Tibial artery (tissue), 4 donors: ENCODE measurements at regions not wholly inside any gene's neighbourhood (a gene's known extent, or its start where the extent isn't known, plus 50 kb on each side); places are given as distances from the start of the nearest gene placed in this dataset.

Experiments used
- DNase-seq, 2 donors: peaks; one replicate each; pipeline ENCODE4 v3.0.0-alpha.2; 2019
- H3K27ac ChIP-seq, 2 donors: fragments of 200-600 bp; sonication (generic) in 1 of 2; 1 replicate in 1 of 2; 2 replicates in 1 of 2; pipeline ENCODE4 v1.5.1; 2018 to 2019; ENCODE audit warnings: mild to moderate bottlenecking in 1 of 2
- H3K27me3 ChIP-seq, 2 donors: fragments of 200-600 bp; sonication (generic) in 1 of 2; one replicate each; pipeline versions ENCODE4 v1.5.1 to v1.6.0; 2016 to 2019
- H3K36me3 ChIP-seq, 3 donors: fragments of 200-600 bp; sonication (generic) in 2 of 3; one replicate each; pipeline ENCODE4 v1.5.1; 2016 to 2019; ENCODE audit warnings: mild to moderate bottlenecking in 2 of 3
- H3K4me1 ChIP-seq, 4 donors: fragments of 200-600 bp; sonication (generic) in 2 of 4; 1 replicate in 3 of 4; 2 replicates in 1 of 4; pipeline ENCODE4 v1.5.1; 2016 to 2019
- H3K4me3 ChIP-seq, 2 donors: fragments of 200-600 bp; sonication (generic) in 1 of 2; 1 replicate in 1 of 2; 2 replicates in 1 of 2; pipeline ENCODE4 v1.5.1; 2018 to 2019; ENCODE audit warnings: mild to moderate bottlenecking in 2 of 2
- H3K9me3 ChIP-seq, 3 donors: fragments of 200-600 bp; sonication (generic) in 1 of 3; one replicate each; pipeline ENCODE4 v1.5.1; 2016 to 2019
- CTCF ChIP-seq, 2 experiments: fragments of 200-600 bp in 1 of 2; fragments of 450-650 bp in 1 of 2; IDR thresholded peaks; one replicate each; pipeline ENCODE4 v1.5.1; 2017 to 2019; ENCODE audit warnings: antibody characterized with exemption in 2 of 2, mild to moderate bottlenecking in 1 of 2, moderate library complexity in 1 of 2
- intact Hi-C: fragments of 100-400 bp; cut with DNase I; formaldehyde crosslinking; loops from one replicate; pipeline ENCODE4 v1.15.0; 2023; ENCODE audit warnings: low total_unique reads

DNA sequence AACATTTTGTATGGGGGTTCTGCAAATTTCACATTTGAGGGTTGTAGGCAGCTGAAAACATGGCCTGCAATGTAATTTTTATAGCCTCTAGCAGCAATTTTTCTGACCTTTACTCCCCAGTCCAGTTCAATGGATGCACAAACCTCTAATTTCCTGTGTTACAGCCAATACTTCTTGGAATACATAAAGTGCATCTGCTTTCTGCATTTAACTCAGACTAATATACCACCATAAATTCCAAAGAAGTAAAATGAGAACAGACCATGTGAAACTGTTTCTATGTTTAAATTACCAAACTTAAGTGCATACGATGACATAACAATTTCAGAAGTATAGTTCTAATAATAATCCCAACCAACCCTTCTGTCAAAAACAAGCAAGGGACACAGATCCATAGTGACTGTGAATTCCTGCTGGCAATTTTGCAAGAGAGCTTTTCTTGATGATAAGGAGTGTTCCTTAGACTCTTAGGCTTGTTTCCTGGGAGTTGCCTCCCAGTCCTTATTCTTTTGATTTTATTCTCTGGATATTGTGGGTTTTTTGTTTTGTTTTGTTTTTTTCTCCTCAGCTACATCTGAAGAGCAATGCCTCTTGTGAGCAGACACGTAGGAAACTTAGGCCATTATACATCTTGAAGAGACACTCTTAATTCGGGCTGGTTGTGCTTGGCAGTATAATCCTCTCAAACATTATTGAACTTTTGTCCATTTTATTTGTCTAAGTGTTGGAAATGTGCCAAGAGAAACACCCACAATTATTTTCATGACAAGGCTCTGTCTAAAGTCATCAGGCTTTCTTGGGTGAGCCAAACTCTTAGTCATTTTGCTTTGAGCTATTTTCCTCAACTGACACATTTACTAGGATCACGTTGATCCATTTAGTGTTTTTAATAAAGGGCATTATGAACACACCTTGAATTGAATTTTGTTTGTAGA is 51.3 kb upstream of the RERGL start:
- no peak for TF ChIP-seq CTCF (IDR thresholded peaks at IDR 0.05)
- Histone ChIP-seq H3K27ac (peak overlapping the region in 1 of 2 donors; percentile 7), H3K4me1 (peaks cover 0 to 13% (median 9%) of the 10 kb centered on the region in 4 donors), H3K27me3 (no peaks in the 10 kb centered on the region), H3K4me3 (no peak overlapping the region), H3K36me3 (no peaks in the 10 kb centered on the region), H3K9me3 (no peaks in the 10 kb centered on the region)
- DNase-seq: no peak
- intact Hi-C loops: no loop called here

DNA sequence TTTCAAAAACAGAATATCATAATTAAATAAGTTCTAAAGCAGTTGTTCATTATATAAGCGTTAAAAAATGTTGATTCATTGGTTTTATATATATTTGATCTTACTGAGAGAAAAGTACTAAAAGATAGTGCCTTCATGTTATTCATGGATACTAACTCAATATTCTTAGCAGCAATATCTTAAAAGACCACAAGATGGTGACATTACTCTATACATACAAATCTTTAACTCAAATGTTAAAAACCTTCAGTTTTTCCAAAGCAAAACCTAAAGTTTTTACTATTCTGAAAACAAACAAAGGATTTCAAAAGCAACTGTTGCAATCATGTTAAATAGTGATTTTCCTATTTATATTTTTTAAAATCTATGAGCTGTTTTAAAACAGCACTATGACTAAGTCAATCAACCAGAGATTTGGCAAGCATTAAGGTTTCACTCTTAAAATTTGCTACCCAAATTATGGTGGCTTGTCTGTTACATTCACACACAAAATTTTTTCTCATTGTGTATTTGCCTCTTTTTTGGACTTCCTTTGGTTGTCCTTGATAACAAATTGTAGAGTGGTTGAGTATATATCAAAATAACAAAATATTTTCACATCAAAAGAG is 50.1 kb upstream of the RERGL start:
- DNase-seq: no peak
- peak; percentile 64 to 66 for TF ChIP-seq CTCF (IDR thresholded peaks at IDR 0.05)
- H3K27ac ChIP-seq: no peak overlapping the region
- no peaks in the 10 kb centered on the region for H3K27me3 ChIP-seq
- peaks cover 0 to 14% (median 9%) of the 10 kb centered on the region in 4 donors for H3K4me1 ChIP-seq
- intact Hi-C loops: no loop called here
- no peak overlapping the region for H3K4me3 ChIP-seq
- no peaks in the 10 kb centered on the region for H3K9me3 ChIP-seq
- no peaks in the 10 kb centered on the region for H3K36me3 ChIP-seq
